ENCODE measurements at regions not wholly inside any gene's neighbourhood (a gene's known extent, or its start where the extent isn't known, plus 50 kb on each side); places are given as distances from the start of the nearest gene placed in this dataset.

- H3K27me3 Mint-ChIP-seq (ENCODE audit: low read depth): no peaks in the 10 kb centered on the region
- H3K36me3 Mint-ChIP-seq (ENCODE audit: low read depth): no peaks in the 10 kb centered on the region
- H3K9me3 Mint-ChIP-seq (ENCODE audit: low read depth): no peaks in the 10 kb centered on the region
- H3K4me1 Mint-ChIP-seq (ENCODE audit: low read depth): peaks cover 15% of the 10 kb centered on the region
- H3K4me3 Mint-ChIP-seq (ENCODE audit: unreplicated experiment): no peak overlapping the region
- no peak for DNase-seq (ENCODE audit: low spot score)
- TF ChIP-seq CTCF (IDR thresholded peaks at IDR 0.05): no peak
- H3K27ac Mint-ChIP-seq (ENCODE audit: unreplicated experiment): no peak overlapping the region
These were observed 163.9 kb upstream of the IER5L start for GRCh38 chr9:129341987-129342348.

GRCh38 chr9:129341171-129341986 is 163.3 kb upstream of the IER5L start:
- Mint-ChIP-seq H3K27me3 (ENCODE audit: low read depth) (no peaks in the 10 kb centered on the region), H3K36me3 (ENCODE audit: low read depth) (no peaks in the 10 kb centered on the region), H3K9me3 (ENCODE audit: low read depth) (no peaks in the 10 kb centered on the region), H3K4me3 (ENCODE audit: unreplicated experiment) (no peak overlapping the region), H3K27ac (ENCODE audit: unreplicated experiment) (no peak overlapping the region), H3K4me1 (ENCODE audit: low read depth) (peaks cover 21% of the 10 kb centered on the region)
- no peak for TF ChIP-seq CTCF (IDR thresholded peaks at IDR 0.05)
- no peak for DNase-seq (ENCODE audit: low spot score)

- Mint-ChIP-seq H3K27me3 (ENCODE audit: low read depth) (no peaks in the 10 kb centered on the region), H3K36me3 (ENCODE audit: low read depth) (no peaks in the 10 kb centered on the region), H3K9me3 (ENCODE audit: low read depth) (no peaks in the 10 kb centered on the region), H3K27ac (ENCODE audit: unreplicated experiment) (no peak overlapping the region), H3K4me3 (ENCODE audit: unreplicated experiment) (no peak overlapping the region), H3K4me1 (ENCODE audit: low read depth) (peaks cover 29% of the 10 kb centered on the region)
- no peak for DNase-seq (ENCODE audit: low spot score)
- TF ChIP-seq CTCF (IDR thresholded peaks at IDR 0.05): no peak
These were observed 162.5 kb upstream of the IER5L start for GRCh38 chr9:129340427-129341170.

GRCh38 chr9:129339539-129340157 is 161.6 kb upstream of the IER5L start:
- no peak for DNase-seq (ENCODE audit: low spot score)
- no peak for TF ChIP-seq CTCF (IDR thresholded peaks at IDR 0.05)
- Mint-ChIP-seq H3K4me3 (ENCODE audit: unreplicated experiment) (no peak overlapping the region), H3K9me3 (ENCODE audit: low read depth) (no peaks in the 10 kb centered on the region), H3K27me3 (ENCODE audit: low read depth) (no peaks in the 10 kb centered on the region), H3K27ac (ENCODE audit: unreplicated experiment) (no peak overlapping the region), H3K36me3 (ENCODE audit: low read depth) (no peaks in the 10 kb centered on the region), H3K4me1 (ENCODE audit: low read depth) (peaks cover 38% of the 10 kb centered on the region)

GRCh38 chr9:129338724-129339430 is 160.8 kb upstream of the IER5L start:
- no peak for DNase-seq (ENCODE audit: low spot score)
- Mint-ChIP-seq H3K4me1 (ENCODE audit: low read depth) (peaks cover 45% of the 10 kb centered on the region), H3K4me3 (ENCODE audit: unreplicated experiment) (no peak overlapping the region), H3K9me3 (ENCODE audit: low read depth) (no peaks in the 10 kb centered on the region), H3K27me3 (ENCODE audit: low read depth) (no peaks in the 10 kb centered on the region), H3K36me3 (ENCODE audit: low read depth) (no peaks in the 10 kb centered on the region), H3K27ac (ENCODE audit: unreplicated experiment) (no peak overlapping the region)
- no peak for TF ChIP-seq CTCF (IDR thresholded peaks at IDR 0.05)

Data from chondrocyte (in vitro differentiated cells).